ENCODE measurements at regions not wholly inside any gene's neighbourhood (a gene's known extent, or its start where the extent isn't known, plus 50 kb on each side); places are given as distances from the start of the nearest gene placed in this dataset.

- Histone ChIP-seq H2AFZ (ENCODE audit: low read length) (no peak overlapping the region), H3K9me3 (ENCODE audit: low read length) (no peaks in the 10 kb centered on the region), H3K36me3 (replicated peaks in 1 of 2; ENCODE audit: control insufficient read depth in 1 of 2, insufficient read depth in 2 of 2, low read length in 2 of 2) (no peaks in the 10 kb centered on the region), H3K4me3 (replicated peaks in 1 of 3; ENCODE audit: insufficient read depth in 1 of 3, low read depth in 2 of 3, low read length in 3 of 3) (no peak overlapping the region), H3K9ac (ENCODE audit: insufficient read depth, low read depth, low read length) (no peak overlapping the region), H3K79me2 (ENCODE audit: insufficient read depth, low read length) (no peaks in the 10 kb centered on the region), H4K20me1 (ENCODE audit: insufficient read depth, low read length) (no peaks in the 10 kb centered on the region), H3K4me1 (ENCODE audit: insufficient read depth, low read length) (no peaks in the 10 kb centered on the region), H3K27me3 (ENCODE audit: control insufficient read depth in 1 of 2, insufficient read depth in 2 of 2, low read length in 2 of 2) (no peaks in the 10 kb centered on the region; a peak in 1 of 5 replicates), H3K4me2 (ENCODE audit: low read depth, low read length) (no peak overlapping the region), H3K27ac (ENCODE audit: extremely low read length, insufficient read depth, low read length) (no peak overlapping the region)
- ChIA-PET POLR2A (no interaction called here), CTCF (ENCODE audit: low intra/inter-chr PET ratio, low total read pairs) (no interaction called here)
- 2% methylated on average over 2 of the region's 2 CpGs for WGBS (ENCODE audit: low lambda C conversion rate)
- FAIRE-seq = no peak
- no TSS peak for BruUV-seq (replicated peaks)
- DNase-seq (ENCODE audit: low spot score) = no peak
- in situ Hi-C loops (cut with HindIII; ENCODE audit: extremely low pct_ligation_motif_present, low pct_unique_long_range_greater_than_20kb) (no loop called here), intact Hi-C loops (cut with micrococcal nuclease; ENCODE audit: unreplicated experiment) (no loop called here)
- ATAC-seq = no peak
- no peak for TF ChIP-seq ZBTB34 (CRISPR knock-in tag; IDR thresholded peaks at IDR 0.05)
- no peak for TF ChIP-seq HHEX (CRISPR knock-in tag; IDR thresholded peaks at IDR 0.05)
- no peak for TF ChIP-seq DZIP1 (CRISPR knock-in tag; IDR thresholded peaks at IDR 0.05)
- TF ChIP-seq ZNF567 (CRISPR knock-in tag; IDR thresholded peaks at IDR 0.05; ENCODE audit: borderline replicate concordance) = no peak
- no peak for TF ChIP-seq ZNF326 (CRISPR knock-in tag; IDR thresholded peaks at IDR 0.05; ENCODE audit: borderline replicate concordance)
- TF ChIP-seq RXRB (CRISPR knock-in tag; IDR thresholded peaks at IDR 0.05; ENCODE audit: borderline replicate concordance) = no peak
- TF ChIP-seq BHLHE40 (IDR thresholded peaks at IDR 0.05; ENCODE audit: low read length) = no peak
- no peak for TF ChIP-seq FUBP1 (CRISPR knock-in tag; IDR thresholded peaks at IDR 0.05; ENCODE audit: borderline replicate concordance)
- TF ChIP-seq ZSCAN21 (CRISPR knock-in tag; IDR thresholded peaks at IDR 0.05; ENCODE audit: borderline replicate concordance) = no peak
- no peak for TF ChIP-seq ZNF232 (CRISPR knock-in tag; IDR thresholded peaks at IDR 0.05; ENCODE audit: borderline replicate concordance)
- no peak for TF ChIP-seq MIXL1 (CRISPR knock-in tag; IDR thresholded peaks at IDR 0.05)
- no peak for TF ChIP-seq GRHL1 (CRISPR knock-in tag; conservative IDR thresholded peaks at IDR 0.05)
Observed at GRCh38 chr4:108427946-108428485, 192.4 kb upstream of the RPL34 start.
